Endothelial cell of umbilical vein (primary cell): ENCODE measurements at regions not wholly inside any gene's neighbourhood (a gene's known extent, or its start where the extent isn't known, plus 50 kb on each side); places are given as distances from the start of the nearest gene placed in this dataset.
"Not testable (repeated sequence)": the region's sequence is repeated elsewhere in the genome, so short reads cannot be mapped to it uniquely, and the experiment has no call there.

ENCODE experiments used
- BruUV-seq: library from RNA; stranded (reverse); fragments of 400-500 nt; replicated peaks from 2 replicates; lab custom pipeline; 2021; lab: Mats Ljungman, UMichigan
- CTCF ChIA-PET: fragments of 300-600, 350-600 bp; sonication (Branson Sonifier 250); formaldehyde crosslinking; loops from one replicate; lab custom pipeline; 2021; ENCODE audit warnings: antibody characterized with exemption, inconsistent platforms; lab: Charles Lee
- POLR2A ChIA-PET: fragments of 300-600, 350-600 bp; sonication (Branson Sonifier 250); formaldehyde crosslinking; loops from one replicate; lab custom pipeline; 2021; ENCODE audit warnings: antibody characterized with exemption, inconsistent platforms; lab: Charles Lee
- DNase-seq: peaks from one replicate; pipeline ENCODE4 v3.0.0-alpha.2; 2011; ENCODE audit warnings: low read depth, low spot score
- FAIRE-seq: peaks from 2 replicates; lab custom pipeline; 2011; peaks lifted over from hg19 to GRCh38; lab: Jason Lieb, UNC
- H2AFZ ChIP-seq: 2 replicates; pipeline ENCODE4 v1.6.0; 2012; ENCODE audit warnings: low read depth, low read length, control low read depth, inconsistent platforms
- H3K27ac ChIP-seq: 2 replicates; pipeline ENCODE4 v1.5.1; 2011; ENCODE audit warnings: low read depth, mild to moderate bottlenecking, control low read depth, low read length, moderate library complexity; ENCODE audit not compliant: insufficient read depth
- H3K27me3 ChIP-seq, 2 experiments: 2 replicates each; pipeline versions ENCODE4 v1.6.0 to v1.6.1; 2011; ENCODE audit warnings: low read length in 2 of 2, mixed read lengths in 1 of 2; ENCODE audit not compliant: control insufficient read depth in 2 of 2, insufficient read depth in 2 of 2
- H3K36me3 ChIP-seq, 2 experiments: 2 replicates in 1 of 2; 3 replicates in 1 of 2; pipeline ENCODE4 v1.5.1; 2011; ENCODE audit warnings: low read length in 2 of 2, mild to moderate bottlenecking in 1 of 2, moderate library complexity in 1 of 2; ENCODE audit not compliant: control insufficient read depth in 2 of 2, insufficient read depth in 2 of 2; ENCODE audit errors: extremely low read depth in 1 of 2
- H3K4me1 ChIP-seq: 3 replicates; pipeline ENCODE4 v1.5.1; 2011; ENCODE audit warnings: mild to moderate bottlenecking, low read length; ENCODE audit not compliant: control insufficient read depth, insufficient read depth; ENCODE audit errors: extremely low read depth
- H3K4me2 ChIP-seq: 2 replicates; pipeline ENCODE4 v1.6.1; 2011; ENCODE audit warnings: low read length, control low read depth, mixed read lengths; ENCODE audit not compliant: insufficient read depth
- H3K4me3 ChIP-seq, 3 experiments: fragments of 200-600 bp in 1 of 3; sonication (generic), shearing (Covaris generic) in 1 of 3; replicated peaks in 1 of 3; 2 replicates each; pipeline ENCODE4 v1.5.1; 2011 to 2016; ENCODE audit warnings: control low read depth in 3 of 3, low read length in 3 of 3, mild to moderate bottlenecking in 2 of 3, inconsistent platforms in 1 of 3, low read depth in 1 of 3, moderate library complexity in 1 of 3; ENCODE audit not compliant: insufficient read depth in 1 of 3
- H3K79me2 ChIP-seq: 2 replicates; pipeline ENCODE4 v1.6.0; 2012; ENCODE audit warnings: low read length, inconsistent platforms; ENCODE audit not compliant: control insufficient read depth, insufficient read depth
- H3K9ac ChIP-seq: replicated peaks from 2 replicates; pipeline ENCODE3; 2011; ENCODE audit warnings: low read length, control low read depth; ENCODE audit not compliant: insufficient read depth; ENCODE audit errors: extremely low read depth
- H3K9me1 ChIP-seq: replicated peaks from 3 replicates; pipeline ENCODE4 v1.6.0; 2011; ENCODE audit warnings: mild to moderate bottlenecking, low read length; ENCODE audit not compliant: control insufficient read depth, insufficient read depth; ENCODE audit errors: extremely low read depth
- H3K9me3 ChIP-seq: replicated peaks from 2 replicates; pipeline ENCODE4 v1.5.1; 2012; ENCODE audit warnings: low read length, inconsistent platforms; ENCODE audit not compliant: control insufficient read depth, insufficient read depth
- H4K20me1 ChIP-seq: replicated peaks from 2 replicates; pipeline ENCODE3; 2011; ENCODE audit warnings: mild to moderate bottlenecking, low read length; ENCODE audit not compliant: control insufficient read depth, insufficient read depth; ENCODE audit errors: extremely low read depth
- dilution Hi-C: fragments of 300-500 bp; cut with MboI; formaldehyde crosslinking; loops from one replicate; pipeline ENCODE4 v1.15.0; 2019; ENCODE audit warnings: low sequenced_read_pairs; ENCODE audit not compliant: extremely low pct_ligation_motif_present
- intact Hi-C: fragments of 100-400 bp; cut with micrococcal nuclease; formaldehyde crosslinking; loops from one replicate; pipeline ENCODE4 v1.10.0; 2022

- H3K27ac ChIP-seq, H3K4me2 ChIP-seq, H3K4me3 ChIP-seq, H3K9me1 ChIP-seq, H3K79me2 ChIP-seq, H2AFZ ChIP-seq, intact Hi-C loops, H4K20me1 ChIP-seq, dilution Hi-C loops, CTCF ChIA-PET, H3K27me3 ChIP-seq, H3K9me3 ChIP-seq, FAIRE-seq, H3K9ac ChIP-seq, H3K36me3 ChIP-seq, DNase-seq, H3K4me1 ChIP-seq, BruUV-seq, POLR2A ChIA-PET: not testable (repeated sequence)
Observed at GRCh38 chr21:5144731-5145130, 5376.7 kb upstream of the TPTE start.

- H3K27me3 ChIP-seq, H3K4me3 ChIP-seq, FAIRE-seq, H3K27ac ChIP-seq, H2AFZ ChIP-seq, dilution Hi-C loops, H3K9ac ChIP-seq, intact Hi-C loops, H3K4me1 ChIP-seq, H3K9me1 ChIP-seq, H3K4me2 ChIP-seq, CTCF ChIA-PET, H4K20me1 ChIP-seq, POLR2A ChIA-PET, DNase-seq, H3K9me3 ChIP-seq, H3K36me3 ChIP-seq, H3K79me2 ChIP-seq, BruUV-seq: not testable (repeated sequence)
Observed at GRCh38 chr21:5147685-5148084, 5373.7 kb upstream of the TPTE start.

DNA sequence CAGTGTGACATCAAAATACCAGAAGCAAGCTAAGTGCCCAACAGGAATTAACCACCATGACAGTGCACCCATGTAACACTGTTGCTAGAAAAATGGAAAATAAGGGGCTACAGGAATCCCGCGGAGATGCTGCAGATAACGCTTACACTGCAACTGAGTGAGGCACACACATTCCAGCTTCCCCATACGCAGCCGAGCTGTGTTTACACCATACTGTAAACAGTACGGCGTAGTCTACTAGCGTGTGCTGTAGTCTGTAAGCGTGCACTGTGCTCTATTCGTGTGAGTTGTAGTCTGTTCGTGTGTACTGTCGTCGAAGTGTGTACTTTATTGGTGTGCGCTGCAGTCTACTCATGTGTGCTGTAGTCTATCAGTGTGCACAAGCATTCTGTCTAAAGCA is 5372.2 kb upstream of the TPTE start:
- H3K4me1 ChIP-seq, H3K79me2 ChIP-seq, FAIRE-seq, H3K27me3 ChIP-seq, H4K20me1 ChIP-seq, H3K27ac ChIP-seq, BruUV-seq, POLR2A ChIA-PET, H2AFZ ChIP-seq, H3K4me3 ChIP-seq, H3K9ac ChIP-seq, H3K4me2 ChIP-seq, H3K9me3 ChIP-seq, intact Hi-C loops, CTCF ChIA-PET, H3K36me3 ChIP-seq, H3K9me1 ChIP-seq, DNase-seq, dilution Hi-C loops: not testable (repeated sequence)

GRCh38 chr21:5153842-5154640 is 5367.3 kb upstream of the TPTE start:
- H3K4me2 ChIP-seq, CTCF ChIA-PET, H2AFZ ChIP-seq, H3K9me3 ChIP-seq, H3K27ac ChIP-seq, H3K79me2 ChIP-seq, intact Hi-C loops, BruUV-seq, H3K9me1 ChIP-seq, H3K36me3 ChIP-seq, dilution Hi-C loops, FAIRE-seq, H4K20me1 ChIP-seq, H3K27me3 ChIP-seq, DNase-seq, H3K9ac ChIP-seq, POLR2A ChIA-PET, H3K4me1 ChIP-seq: not testable (repeated sequence)
- peak overlapping the region in 1 of 3 experiments; percentile 45 for H3K4me3 ChIP-seq
